Peyer's patch (tissue), 4 donors: ENCODE measurements at regions not wholly inside any gene's neighbourhood (a gene's known extent, or its start where the extent isn't known, plus 50 kb on each side); places are given as distances from the start of the nearest gene placed in this dataset.

ENCODE experiments used
- DNase-seq, 3 donors: peaks; one replicate each; pipeline ENCODE4 v3.0.0-alpha.2; 2017 to 2019
- H3K27ac ChIP-seq, 4 donors: fragments of 200-600 bp; sonication (generic); one replicate each; pipeline ENCODE4 v1.5.1; 2016 to 2019
- H3K27me3 ChIP-seq, 2 donors: fragments of 200-600 bp; sonication (generic); one replicate each; pipeline ENCODE4 v1.5.1; 2019
- H3K36me3 ChIP-seq, 3 donors: fragments of 200-600 bp; sonication (generic); one replicate each; pipeline ENCODE4 v1.5.1; 2016 to 2019
- H3K4me1 ChIP-seq, 4 donors: fragments of 200-600 bp; sonication (generic); one replicate each; pipeline ENCODE4 v1.5.1; 2016 to 2019
- H3K4me3 ChIP-seq, 4 donors: fragments of 200-600 bp; sonication (generic); 1 replicate in 3 of 4; 2 replicates in 1 of 4; pipeline ENCODE4 v1.5.1; 2016 to 2019; ENCODE audit warnings: mild to moderate bottlenecking in 1 of 4
- H3K9me3 ChIP-seq, 4 donors: fragments of 200-600 bp; sonication (generic); one replicate each; pipeline ENCODE4 v1.5.1; 2016 to 2019; ENCODE audit warnings: mild to moderate bottlenecking in 1 of 4
- POLR2A ChIP-seq, 2 donors: fragments of 450-650 bp; IDR thresholded peaks; one replicate each; pipeline ENCODE4 v1.5.1; 2017; ENCODE audit warnings: antibody characterized with exemption in 2 of 2, mild to moderate bottlenecking in 2 of 2, moderate library complexity in 2 of 2
- TF ChIP-seq, protein P1 (sequence below), 6 experiments: fragments of 450-650 bp in 4 of 6; fragments of 200-600 bp in 2 of 6; sonication (generic) in 1 of 6; IDR thresholded peaks; one replicate each; pipeline ENCODE4 v1.5.1; 2017 to 2019; ENCODE audit warnings: antibody characterized with exemption in 6 of 6, mild to moderate bottlenecking in 3 of 6, moderate library complexity in 1 of 6

DNA sequence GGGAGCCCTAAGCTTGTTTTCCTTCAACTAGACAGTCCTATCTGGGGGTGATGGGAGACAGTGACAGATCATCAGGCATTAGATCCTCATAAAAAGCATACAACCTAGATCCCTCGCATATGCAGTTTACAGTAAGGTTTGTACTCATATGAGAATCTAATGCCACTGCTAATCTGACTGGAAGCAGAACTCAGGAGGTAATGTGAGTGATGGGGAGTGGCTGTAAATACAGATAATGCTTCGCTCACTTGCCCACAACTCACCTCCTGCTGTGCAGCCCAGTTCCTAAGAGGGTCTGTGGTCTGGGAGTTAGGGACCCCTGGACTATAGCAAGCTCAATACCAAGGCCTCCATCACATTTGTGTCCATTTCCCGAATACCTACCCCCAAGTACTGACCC is 260.5 kb downstream of the CDK5RAP2 start:
- DNase-seq: no peak
- H3K9me3 ChIP-seq: no peaks in the 10 kb centered on the region
- no peak for TF ChIP-seq POLR2A (IDR thresholded peaks at IDR 0.05)
- TF ChIP-seq, protein P1, sequence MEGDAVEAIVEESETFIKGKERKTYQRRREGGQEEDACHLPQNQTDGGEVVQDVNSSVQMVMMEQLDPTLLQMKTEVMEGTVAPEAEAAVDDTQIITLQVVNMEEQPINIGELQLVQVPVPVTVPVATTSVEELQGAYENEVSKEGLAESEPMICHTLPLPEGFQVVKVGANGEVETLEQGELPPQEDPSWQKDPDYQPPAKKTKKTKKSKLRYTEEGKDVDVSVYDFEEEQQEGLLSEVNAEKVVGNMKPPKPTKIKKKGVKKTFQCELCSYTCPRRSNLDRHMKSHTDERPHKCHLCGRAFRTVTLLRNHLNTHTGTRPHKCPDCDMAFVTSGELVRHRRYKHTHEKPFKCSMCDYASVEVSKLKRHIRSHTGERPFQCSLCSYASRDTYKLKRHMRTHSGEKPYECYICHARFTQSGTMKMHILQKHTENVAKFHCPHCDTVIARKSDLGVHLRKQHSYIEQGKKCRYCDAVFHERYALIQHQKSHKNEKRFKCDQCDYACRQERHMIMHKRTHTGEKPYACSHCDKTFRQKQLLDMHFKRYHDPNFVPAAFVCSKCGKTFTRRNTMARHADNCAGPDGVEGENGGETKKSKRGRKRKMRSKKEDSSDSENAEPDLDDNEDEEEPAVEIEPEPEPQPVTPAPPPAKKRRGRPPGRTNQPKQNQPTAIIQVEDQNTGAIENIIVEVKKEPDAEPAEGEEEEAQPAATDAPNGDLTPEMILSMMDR (IDR thresholded peaks at IDR 0.05): no peak
- H3K4me3 ChIP-seq: no peak overlapping the region
- no peaks in the 10 kb centered on the region for H3K27me3 ChIP-seq
- no peaks in the 10 kb centered on the region for H3K36me3 ChIP-seq
- H3K4me1 ChIP-seq: no peaks in the 10 kb centered on the region
- no peak overlapping the region for H3K27ac ChIP-seq

DNA sequence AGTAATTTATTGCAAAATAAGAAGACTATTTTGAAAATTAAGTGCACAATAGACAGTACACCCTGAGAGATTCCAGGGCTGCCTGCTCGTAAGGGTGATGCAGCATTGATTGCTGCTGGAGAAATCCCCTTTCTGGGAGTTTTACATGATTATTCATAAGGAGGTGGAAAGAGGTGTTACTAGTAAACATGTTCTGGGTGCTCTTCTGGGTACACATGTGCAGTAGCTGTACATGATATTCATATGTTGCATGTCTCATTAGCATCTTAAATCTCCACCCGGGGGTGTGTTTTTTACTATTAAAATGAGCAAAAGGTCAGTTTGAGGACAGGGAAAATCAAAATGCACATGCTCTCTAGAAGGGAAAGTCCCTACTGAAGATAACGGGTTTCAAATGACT is 264.8 kb downstream of the CDK5RAP2 start:
- no peak for DNase-seq
- no peak overlapping the region for H3K27ac ChIP-seq
- no peak overlapping the region for H3K4me3 ChIP-seq
- no peaks in the 10 kb centered on the region for H3K4me1 ChIP-seq
- no peaks in the 10 kb centered on the region for H3K27me3 ChIP-seq
- peaks cover 0 to 3% (median 0%) of the 10 kb centered on the region in 4 donors for H3K9me3 ChIP-seq
- no peak for TF ChIP-seq POLR2A (IDR thresholded peaks at IDR 0.05)
- TF ChIP-seq, protein P1 (IDR thresholded peaks at IDR 0.05): no peak
- H3K36me3 ChIP-seq: no peaks in the 10 kb centered on the region

DNA sequence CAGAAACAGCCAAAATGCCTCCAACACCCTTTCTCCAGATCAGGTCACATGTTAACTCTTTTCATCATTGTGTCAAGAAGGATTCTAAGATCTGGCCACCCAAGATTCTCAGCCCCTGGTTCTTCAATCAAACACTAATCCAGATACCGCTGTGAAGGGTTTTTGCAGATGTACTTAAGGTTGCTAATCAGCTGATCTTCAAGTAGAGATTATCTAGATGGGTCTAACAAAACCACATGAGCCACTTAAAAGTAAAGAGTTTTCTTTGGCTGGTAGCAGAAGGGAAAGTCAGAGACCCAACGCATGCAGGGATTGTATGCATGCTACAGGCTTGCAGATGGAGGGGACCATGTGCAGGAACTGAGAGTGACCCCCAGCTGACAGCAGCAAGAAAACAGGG is 267.9 kb downstream of the CDK5RAP2 start:
- Histone ChIP-seq H3K27me3 (no peaks in the 10 kb centered on the region), H3K9me3 (peaks cover 0 to 3% (median 0%) of the 10 kb centered on the region in 4 donors), H3K4me3 (no peak overlapping the region), H3K36me3 (no peaks in the 10 kb centered on the region), H3K4me1 (no peaks in the 10 kb centered on the region), H3K27ac (no peak overlapping the region)
- no peak for DNase-seq
- TF ChIP-seq, protein P1 (IDR thresholded peaks at IDR 0.05): no peak
- no peak for TF ChIP-seq POLR2A (IDR thresholded peaks at IDR 0.05)

DNA sequence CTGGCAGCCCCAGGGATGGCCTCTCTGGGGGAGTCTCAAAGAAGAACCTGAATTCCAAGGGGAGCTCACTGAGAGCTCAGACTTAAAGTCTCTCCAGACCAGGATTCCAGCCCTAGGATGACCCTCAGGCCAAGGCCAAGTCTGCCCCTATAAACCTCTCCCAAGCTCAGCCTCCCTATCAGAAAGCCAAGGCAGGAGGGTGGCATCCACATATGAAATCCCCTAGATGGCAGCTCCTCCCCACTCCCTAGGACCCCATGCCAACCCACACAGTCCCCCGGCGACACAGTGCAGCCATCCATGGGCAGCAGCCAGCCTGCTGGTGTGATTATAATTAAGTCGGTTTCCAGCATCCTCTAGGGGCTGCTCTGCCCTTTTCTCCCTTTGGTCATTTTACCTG is 269.9 kb downstream of the CDK5RAP2 start:
- H3K27ac ChIP-seq: no peak overlapping the region
- H3K4me1 ChIP-seq: no peaks in the 10 kb centered on the region
- no peaks in the 10 kb centered on the region for H3K27me3 ChIP-seq
- peaks cover 0 to 3% (median 0%) of the 10 kb centered on the region in 4 donors for H3K9me3 ChIP-seq
- no peaks in the 10 kb centered on the region for H3K36me3 ChIP-seq
- H3K4me3 ChIP-seq: no peak overlapping the region
- no peak for TF ChIP-seq POLR2A (IDR thresholded peaks at IDR 0.05)
- TF ChIP-seq, protein P1 (IDR thresholded peaks at IDR 0.05): no peak
- no peak for DNase-seq

DNA sequence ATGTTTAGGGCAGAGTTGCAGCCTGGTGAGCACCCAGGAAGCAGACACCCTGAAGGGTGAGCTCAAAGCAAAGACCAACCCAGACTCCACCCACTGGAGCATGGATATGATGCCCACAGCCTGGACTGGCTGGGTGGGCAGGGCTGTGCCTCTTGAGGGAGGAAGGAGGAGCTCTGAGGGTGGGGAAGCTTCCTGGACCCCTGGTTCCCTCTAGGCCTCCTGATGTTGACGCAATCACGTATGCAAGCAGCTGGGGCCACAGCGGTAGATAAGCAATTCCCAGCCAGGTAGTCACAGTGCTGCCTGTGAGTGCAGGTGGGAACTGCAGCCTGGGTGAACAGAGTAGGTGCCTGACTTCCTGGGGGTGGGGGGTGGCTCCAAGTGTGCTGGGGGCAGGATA is 271.5 kb downstream of the CDK5RAP2 start:
- H3K27me3 ChIP-seq: no peaks in the 10 kb centered on the region
- no peak overlapping the region for H3K4me3 ChIP-seq
- no peaks in the 10 kb centered on the region for H3K9me3 ChIP-seq
- no peaks in the 10 kb centered on the region for H3K36me3 ChIP-seq
- H3K27ac ChIP-seq: no peak overlapping the region
- no peaks in the 10 kb centered on the region for H3K4me1 ChIP-seq
- no peak for DNase-seq
- TF ChIP-seq, protein P1 (IDR thresholded peaks at IDR 0.05): no peak
- no peak for TF ChIP-seq POLR2A (IDR thresholded peaks at IDR 0.05)

DNA sequence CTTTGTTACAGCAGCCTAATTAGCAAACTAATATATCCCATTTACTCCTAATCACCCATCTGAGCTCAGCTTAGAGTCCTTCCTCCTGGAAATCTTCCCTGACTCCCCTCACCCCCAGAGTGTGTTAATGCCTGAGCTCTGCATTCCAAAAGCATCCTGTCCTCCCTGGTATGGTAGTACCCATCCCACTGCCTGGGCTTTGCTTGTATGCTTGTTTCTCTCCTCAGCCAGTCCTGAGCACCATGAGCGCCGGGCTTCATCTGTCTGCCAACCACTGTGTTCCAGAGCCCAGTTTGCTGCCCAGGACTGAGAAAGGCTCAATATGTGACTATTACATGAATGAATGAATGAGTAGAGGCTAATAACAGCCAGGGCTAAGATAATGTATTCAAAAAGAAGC is 272.4 kb downstream of the CDK5RAP2 start:
- Histone ChIP-seq H3K9me3 (no peaks in the 10 kb centered on the region), H3K4me3 (no peak overlapping the region), H3K36me3 (no peaks in the 10 kb centered on the region), H3K27ac (no peak overlapping the region), H3K4me1 (no peaks in the 10 kb centered on the region), H3K27me3 (no peaks in the 10 kb centered on the region)
- no peak for DNase-seq
- no peak for TF ChIP-seq POLR2A (IDR thresholded peaks at IDR 0.05)
- TF ChIP-seq, protein P1 (IDR thresholded peaks at IDR 0.05): no peak
